Activated T-cell treated with anti-CD3 and anti-CD28 coated beads, Interleukin-2, amount 50 U/mL, for 24 hours (primary cell): ENCODE measurements at regions not wholly inside any gene's neighbourhood (a gene's known extent, or its start where the extent isn't known, plus 50 kb on each side); places are given as distances from the start of the nearest gene placed in this dataset.

ENCODE experiments used
- DNase-seq: peaks from one replicate; pipeline ENCODE4 v3.0.0-alpha.2; 2020
- H3K27ac Mint-ChIP-seq: 2 replicates; pipeline ENCODE4 v1.8.0; 2020; ENCODE audit warnings: mild to moderate bottlenecking, mixed read lengths
- H3K27me3 Mint-ChIP-seq: 2 replicates; pipeline ENCODE4 v1.8.0; 2020; ENCODE audit warnings: mixed read lengths
- H3K36me3 Mint-ChIP-seq: 2 replicates; pipeline ENCODE4 v1.8.0; 2020; ENCODE audit warnings: low read depth, mixed read lengths
- H3K4me1 Mint-ChIP-seq: 2 replicates; pipeline ENCODE4 v1.8.0; 2020; ENCODE audit warnings: low read depth, mixed read lengths
- H3K4me3 Mint-ChIP-seq: 2 replicates; pipeline ENCODE4 v1.8.0; 2020; ENCODE audit warnings: mild to moderate bottlenecking, moderate library complexity, mixed read lengths
- H3K9me3 Mint-ChIP-seq: 2 replicates; pipeline ENCODE4 v1.8.0; 2020; ENCODE audit warnings: mixed read lengths

GRCh38 chr12:87793131-87793530 is 236.1 kb downstream of the C12orf50 start:
- H3K4me1 Mint-ChIP-seq: no peaks in the 10 kb centered on the region
- H3K36me3 Mint-ChIP-seq: no peaks in the 10 kb centered on the region
- no peak overlapping the region for H3K27ac Mint-ChIP-seq
- no peak overlapping the region for H3K4me3 Mint-ChIP-seq
- DNase-seq: no peak
- no peaks in the 10 kb centered on the region for H3K27me3 Mint-ChIP-seq
- no peaks in the 10 kb centered on the region for H3K9me3 Mint-ChIP-seq

- no peaks in the 10 kb centered on the region for H3K27me3 Mint-ChIP-seq
- H3K27ac Mint-ChIP-seq: no peak overlapping the region
- H3K9me3 Mint-ChIP-seq: no peaks in the 10 kb centered on the region
- H3K36me3 Mint-ChIP-seq: no peaks in the 10 kb centered on the region
- no peak overlapping the region for H3K4me3 Mint-ChIP-seq
- no peak for DNase-seq
- no peaks in the 10 kb centered on the region for H3K4me1 Mint-ChIP-seq
Observed at GRCh38 chr12:87784350-87784749, 244.9 kb downstream of the C12orf50 start.

GRCh38 chr12:87783467-87783866 is 245.7 kb downstream of the C12orf50 start:
- no peak for DNase-seq
- no peak overlapping the region for H3K4me3 Mint-ChIP-seq
- H3K27me3 Mint-ChIP-seq: no peaks in the 10 kb centered on the region
- H3K4me1 Mint-ChIP-seq: no peaks in the 10 kb centered on the region
- no peaks in the 10 kb centered on the region for H3K36me3 Mint-ChIP-seq
- H3K27ac Mint-ChIP-seq: no peak overlapping the region
- no peaks in the 10 kb centered on the region for H3K9me3 Mint-ChIP-seq

GRCh38 chr12:87782838-87783237 is 246.4 kb downstream of the C12orf50 start:
- Mint-ChIP-seq H3K4me1 (no peaks in the 10 kb centered on the region), H3K27me3 (no peaks in the 10 kb centered on the region), H3K4me3 (no peak overlapping the region), H3K9me3 (no peaks in the 10 kb centered on the region), H3K36me3 (no peaks in the 10 kb centered on the region), H3K27ac (no peak overlapping the region)
- no peak for DNase-seq

GRCh38 chr12:87779858-87780498 is 249.2 kb downstream of the C12orf50 start:
- H3K27me3 Mint-ChIP-seq: no peaks in the 10 kb centered on the region
- no peak overlapping the region for H3K4me3 Mint-ChIP-seq
- no peaks in the 10 kb centered on the region for H3K9me3 Mint-ChIP-seq
- H3K4me1 Mint-ChIP-seq: no peaks in the 10 kb centered on the region
- H3K36me3 Mint-ChIP-seq: no peaks in the 10 kb centered on the region
- H3K27ac Mint-ChIP-seq: no peak overlapping the region
- no peak for DNase-seq

GRCh38 chr12:87779016-87779415 is 250.2 kb downstream of the C12orf50 start:
- no peak overlapping the region for H3K27ac Mint-ChIP-seq

GRCh38 chr12:87778065-87778464 is 251.1 kb downstream of the C12orf50 start:
- Mint-ChIP-seq H3K36me3 (no peaks in the 10 kb centered on the region), H3K27me3 (no peaks in the 10 kb centered on the region), H3K27ac (no peak overlapping the region), H3K4me3 (no peak overlapping the region), H3K4me1 (no peaks in the 10 kb centered on the region), H3K9me3 (no peaks in the 10 kb centered on the region)
- no peak for DNase-seq

More at GRCh38 chr12:87779016-87779415, 250.2 kb downstream of the C12orf50 start:
- Mint-ChIP-seq H3K4me1 (no peaks in the 10 kb centered on the region), H3K4me3 (no peak overlapping the region), H3K27me3 (no peaks in the 10 kb centered on the region), H3K36me3 (no peaks in the 10 kb centered on the region), H3K9me3 (no peaks in the 10 kb centered on the region)
- DNase-seq: no peak

GRCh38 chr12:87775784-87776183 is 253.4 kb downstream of the C12orf50 start:
- H3K4me1 Mint-ChIP-seq: no peaks in the 10 kb centered on the region
- H3K36me3 Mint-ChIP-seq: no peaks in the 10 kb centered on the region
- no peak for DNase-seq
- H3K4me3 Mint-ChIP-seq: no peak overlapping the region
- no peaks in the 10 kb centered on the region for H3K27me3 Mint-ChIP-seq
- H3K9me3 Mint-ChIP-seq: no peaks in the 10 kb centered on the region
- no peak overlapping the region for H3K27ac Mint-ChIP-seq

GRCh38 chr12:87775051-87775450 is 254.2 kb downstream of the C12orf50 start:
- Mint-ChIP-seq H3K27me3 (no peaks in the 10 kb centered on the region), H3K27ac (no peak overlapping the region), H3K9me3 (no peaks in the 10 kb centered on the region), H3K4me3 (no peak overlapping the region), H3K36me3 (no peaks in the 10 kb centered on the region), H3K4me1 (no peaks in the 10 kb centered on the region)
- no peak for DNase-seq

GRCh38 chr12:87772401-87772800 is 256.8 kb downstream of the C12orf50 start:
- no peak overlapping the region for H3K27ac Mint-ChIP-seq
- no peaks in the 10 kb centered on the region for H3K27me3 Mint-ChIP-seq
- no peaks in the 10 kb centered on the region for H3K36me3 Mint-ChIP-seq

GRCh38 chr12:87768501-87769287 is 260.5 kb downstream of the C12orf50 start:
- DNase-seq: no peak
- Mint-ChIP-seq H3K4me1 (no peaks in the 10 kb centered on the region), H3K27me3 (no peaks in the 10 kb centered on the region), H3K9me3 (no peaks in the 10 kb centered on the region), H3K27ac (no peak overlapping the region), H3K4me3 (no peak overlapping the region), H3K36me3 (no peaks in the 10 kb centered on the region)

More at GRCh38 chr12:87772401-87772800, 256.8 kb downstream of the C12orf50 start:
- H3K9me3 Mint-ChIP-seq: no peaks in the 10 kb centered on the region
- no peak overlapping the region for H3K4me3 Mint-ChIP-seq
- no peak for DNase-seq
- no peaks in the 10 kb centered on the region for H3K4me1 Mint-ChIP-seq

- no peak for DNase-seq
- no peak overlapping the region for H3K4me3 Mint-ChIP-seq
- no peak overlapping the region for H3K27ac Mint-ChIP-seq
- no peaks in the 10 kb centered on the region for H3K27me3 Mint-ChIP-seq
- H3K36me3 Mint-ChIP-seq: no peaks in the 10 kb centered on the region
- H3K9me3 Mint-ChIP-seq: no peaks in the 10 kb centered on the region
- H3K4me1 Mint-ChIP-seq: no peaks in the 10 kb centered on the region
Observed at GRCh38 chr12:87766044-87766443, 263.2 kb downstream of the C12orf50 start.

- Mint-ChIP-seq H3K4me1 (no peaks in the 10 kb centered on the region), H3K27ac (no peak overlapping the region), H3K9me3 (peaks cover 2% of the 10 kb centered on the region), H3K36me3 (no peaks in the 10 kb centered on the region), H3K27me3 (no peaks in the 10 kb centered on the region), H3K4me3 (no peak overlapping the region)
- DNase-seq: no peak
Observed at GRCh38 chr12:87760943-87761342, 268.3 kb downstream of the C12orf50 start.

- no peak overlapping the region for H3K4me3 Mint-ChIP-seq
- no peak overlapping the region for H3K27ac Mint-ChIP-seq
- H3K9me3 Mint-ChIP-seq: peaks cover 4% of the 10 kb centered on the region
- H3K27me3 Mint-ChIP-seq: no peaks in the 10 kb centered on the region
- DNase-seq: no peak
- no peaks in the 10 kb centered on the region for H3K4me1 Mint-ChIP-seq
- no peaks in the 10 kb centered on the region for H3K36me3 Mint-ChIP-seq
Observed at GRCh38 chr12:87758271-87758670, 270.9 kb downstream of the C12orf50 start.

- Mint-ChIP-seq H3K9me3 (peaks cover 4% of the 10 kb centered on the region), H3K27ac (no peak overlapping the region), H3K4me3 (no peak overlapping the region), H3K27me3 (no peaks in the 10 kb centered on the region), H3K36me3 (no peaks in the 10 kb centered on the region), H3K4me1 (no peaks in the 10 kb centered on the region)
- DNase-seq: no peak
Observed at GRCh38 chr12:87756721-87757120, 272.5 kb downstream of the C12orf50 start.
